ENCODE measurements at regions not wholly inside any gene's neighbourhood (a gene's known extent, or its start where the extent isn't known, plus 50 kb on each side); places are given as distances from the start of the nearest gene placed in this dataset.

- Histone ChIP-seq H3K36me3 (replicated peaks; ENCODE audit: insufficient read depth, low read length) (no peaks in the 10 kb centered on the region), H2AFZ (ENCODE audit: low read length) (no peak overlapping the region), H3K79me2 (ENCODE audit: low read length) (no peaks in the 10 kb centered on the region), H3K4me2 (ENCODE audit: low read depth, low read length) (no peak overlapping the region), H3K9ac (ENCODE audit: low read length) (no peak overlapping the region), H3K9me2 (replicated peaks; ENCODE audit: insufficient read depth, low read length) (no peaks in the 10 kb centered on the region), H3K9me3 (replicated peaks; ENCODE audit: insufficient read depth, low read length) (no peaks in the 10 kb centered on the region), H4K20me1 (ENCODE audit: insufficient read depth, low read length) (no peaks in the 10 kb centered on the region), H3K27me3 (replicated peaks; ENCODE audit: insufficient read depth, low read length) (0 out of 2 replicates have a peak, but pooled peaks cover 4% of the 10 kb centered on the region), H3K4me3 (ENCODE audit: low read length) (no peak overlapping the region), H3F3A (ENCODE audit: insufficient read depth, low read length) (peaks cover 4% of the 10 kb centered on the region; the same call in 1 of the 2 replicates), H3K27ac (ENCODE audit: low read length) (no peak overlapping the region), H3K4me1 (ENCODE audit: low read length) (peaks cover 5% of the 10 kb centered on the region; the same call in 1 of the 2 replicates)
- no peak for TF ChIP-seq EZH2phosphoT487 (IDR thresholded peaks at IDR 0.05; ENCODE audit: low read length)
- no peak for TF ChIP-seq CTCF (IDR thresholded peaks at IDR 0.05; ENCODE audit: low read length)
- no peak for TF ChIP-seq EZH2 (optimal IDR thresholded peaks at IDR 0.05; ENCODE audit: low read depth, low read length)
- DNase-seq, result no peak
Measured at GRCh38 chr3:194766845-194767244, 81.2 kb downstream of the FAM43A start.

- no peak overlapping the region for H3K9ac ChIP-seq (ENCODE audit: low read length)
- no peak for TF ChIP-seq EZH2phosphoT487 (IDR thresholded peaks at IDR 0.05; ENCODE audit: low read length)
- no peak for TF ChIP-seq CTCF (IDR thresholded peaks at IDR 0.05; ENCODE audit: low read length)
- TF ChIP-seq EZH2 (optimal IDR thresholded peaks at IDR 0.05; ENCODE audit: low read depth, low read length), result no peak
- H4K20me1 ChIP-seq (ENCODE audit: insufficient read depth, low read length), result no peaks in the 10 kb centered on the region
- H3K27ac ChIP-seq (ENCODE audit: low read length), result no peak overlapping the region
- H3K9me2 ChIP-seq (replicated peaks; ENCODE audit: insufficient read depth, low read length), result no peaks in the 10 kb centered on the region
- H3K79me2 ChIP-seq (ENCODE audit: low read length), result no peaks in the 10 kb centered on the region
- no peak overlapping the region for H3K4me3 ChIP-seq (ENCODE audit: low read length)
- H3K4me1 ChIP-seq (ENCODE audit: low read length), result peaks cover 5% of the 10 kb centered on the region; the same call in 1 of the 2 replicates
- DNase-seq, result no peak
- H3K27me3 ChIP-seq (replicated peaks; ENCODE audit: insufficient read depth, low read length), result no peaks in the 10 kb centered on the region
- H3K9me3 ChIP-seq (replicated peaks; ENCODE audit: insufficient read depth, low read length), result no peaks in the 10 kb centered on the region
- no peaks in the 10 kb centered on the region for H3K36me3 ChIP-seq (replicated peaks; ENCODE audit: insufficient read depth, low read length)
- peaks cover 4% of the 10 kb centered on the region; the same call in 1 of the 2 replicates for H3F3A ChIP-seq (ENCODE audit: insufficient read depth, low read length)
- no peak overlapping the region for H3K4me2 ChIP-seq (ENCODE audit: low read depth, low read length)
- H2AFZ ChIP-seq (ENCODE audit: low read length), result no peak overlapping the region
Measured at GRCh38 chr3:194767446-194768207, 81.9 kb downstream of the FAM43A start.

GRCh38 chr3:194768586-194768985, 82.9 kb downstream of the FAM43A start:
- H3K4me2 ChIP-seq (ENCODE audit: low read depth, low read length), result peak overlapping the region; percentile 44
- H3K4me3 ChIP-seq (ENCODE audit: low read length), result peak overlapping the region; percentile 5; the same call in 1 of the 2 replicates
- DNase-seq, result no peak
- H3K27ac ChIP-seq (ENCODE audit: low read length), result no peak overlapping the region
- TF ChIP-seq EZH2 (optimal IDR thresholded peaks at IDR 0.05; ENCODE audit: low read depth, low read length), result no peak
- no peak for TF ChIP-seq CTCF (IDR thresholded peaks at IDR 0.05; ENCODE audit: low read length)
- TF ChIP-seq EZH2phosphoT487 (IDR thresholded peaks at IDR 0.05; ENCODE audit: low read length), result no peak
- peak overlapping the region; percentile 68 for H2AFZ ChIP-seq (ENCODE audit: low read length)
- no peak overlapping the region for H3K9ac ChIP-seq (ENCODE audit: low read length)
- no peaks in the 10 kb centered on the region for H3K9me3 ChIP-seq (replicated peaks; ENCODE audit: insufficient read depth, low read length)
- no peaks in the 10 kb centered on the region for H3K36me3 ChIP-seq (replicated peaks; ENCODE audit: insufficient read depth, low read length)
- H3F3A ChIP-seq (ENCODE audit: insufficient read depth, low read length), result peaks cover 4% of the 10 kb centered on the region; the same call in 1 of the 2 replicates
- H3K9me2 ChIP-seq (replicated peaks; ENCODE audit: insufficient read depth, low read length), result no peaks in the 10 kb centered on the region
- H3K27me3 ChIP-seq (replicated peaks; ENCODE audit: insufficient read depth, low read length), result no peaks in the 10 kb centered on the region
- peaks cover 5% of the 10 kb centered on the region; the same call in 1 of the 2 replicates for H3K4me1 ChIP-seq (ENCODE audit: low read length)
- no peaks in the 10 kb centered on the region for H4K20me1 ChIP-seq (ENCODE audit: insufficient read depth, low read length)
- no peaks in the 10 kb centered on the region for H3K79me2 ChIP-seq (ENCODE audit: low read length)

Measured in MM.1S (cell line).